IMR-90 (cell line): ENCODE measurements at regions not wholly inside any gene's neighbourhood (a gene's known extent, or its start where the extent isn't known, plus 50 kb on each side); places are given as distances from the start of the nearest gene placed in this dataset.

Experiments used
- ATAC-seq: fragments of 200-7000 bp; cut with Tn5 transposase; 2 replicates; pipeline ENCODE4 v1.9.1; 2020; ENCODE audit warnings: low read depth, mild to moderate bottlenecking, moderate library complexity
- BruUV-seq: library from RNA; stranded (reverse); fragments of 400-500 nt; replicated peaks from 2 replicates; lab custom pipeline; 2021; lab: Mats Ljungman, UMichigan
- CTCF ChIA-PET: fragments of 300-600 bp; formaldehyde crosslinking; extraction: SDS; loops from one replicate; lab custom pipeline; 2021; ENCODE audit warnings: antibody characterized with exemption; lab: Yijun Ruan, JAX
- POLR2A ChIA-PET: fragments of 300-600 bp; sonication (Branson Sonifier 250); formaldehyde crosslinking; loops from one replicate; lab custom pipeline; 2022; ENCODE audit warnings: antibody characterized with exemption; ENCODE audit not compliant: unreplicated experiment; lab: Charles Lee
- DNase-seq: peaks from one replicate; pipeline ENCODE4 v3.0.0; 2013
- H2AFZ ChIP-seq: replicated peaks from 2 replicates; pipeline ENCODE3; 2013; ENCODE audit warnings: low read length, mild to moderate bottlenecking; ENCODE audit not compliant: poor library complexity
- H2AK5ac ChIP-seq: 2 replicates; pipeline ENCODE4 v1.6.1; 2013; ENCODE audit warnings: low read depth, low read length, inconsistent platforms
- H2AK9ac ChIP-seq: replicated peaks from 2 replicates; pipeline ENCODE3; 2013; ENCODE audit warnings: mild to moderate bottlenecking, low read depth, low read length, moderate library complexity; ENCODE audit not compliant: poor library complexity
- H2BK120ac ChIP-seq: 2 replicates; pipeline ENCODE4 v1.6.1; 2013; ENCODE audit warnings: low read depth, low read length, inconsistent platforms
- H2BK15ac ChIP-seq: 3 replicates; pipeline ENCODE4 v1.6.1; 2013; ENCODE audit warnings: low read depth, low read length, inconsistent platforms
- H2BK20ac ChIP-seq: 2 replicates; pipeline ENCODE4 v1.6.1; 2013; ENCODE audit warnings: low read depth, mild to moderate bottlenecking, inconsistent platforms, low read length, moderate library complexity
- H2BK5ac ChIP-seq: 2 replicates; pipeline ENCODE4 v1.6.1; 2013; ENCODE audit warnings: mild to moderate bottlenecking, low read depth, low read length, inconsistent platforms; ENCODE audit not compliant: poor library complexity, severe bottlenecking
- H3K14ac ChIP-seq: replicated peaks from 2 replicates; pipeline ENCODE4 v1.6.1; 2013; ENCODE audit warnings: low read depth, low read length, inconsistent platforms
- H3K18ac ChIP-seq: 2 replicates; pipeline ENCODE4 v1.6.1; 2013; ENCODE audit warnings: low read depth, low read length, control low read depth
- H3K23ac ChIP-seq: 2 replicates; pipeline ENCODE4 v1.6.1; 2013; ENCODE audit warnings: low read depth, low read length, inconsistent platforms
- H3K27ac ChIP-seq: 2 replicates; pipeline ENCODE4 v1.5.1; 2013; ENCODE audit warnings: mild to moderate bottlenecking, control low read depth, low read length; ENCODE audit not compliant: insufficient read depth
- H3K27me3 ChIP-seq: 2 replicates; pipeline ENCODE4 v1.6.1; 2013; ENCODE audit warnings: low read length; ENCODE audit not compliant: control insufficient read depth, insufficient read depth
- H3K36me3 ChIP-seq: 2 replicates; pipeline ENCODE4 v1.6.1; 2013; ENCODE audit warnings: low read length, mixed read lengths; ENCODE audit not compliant: control insufficient read depth, insufficient read depth
- H3K4ac ChIP-seq: 2 replicates; pipeline ENCODE4 v1.6.1; 2013; ENCODE audit warnings: low read depth, low read length, inconsistent platforms
- H3K4me1 ChIP-seq: 2 replicates; pipeline ENCODE4 v1.6.1; 2013; ENCODE audit warnings: low read length, mixed read lengths; ENCODE audit not compliant: control insufficient read depth, insufficient read depth
- H3K4me2 ChIP-seq: 2 replicates; pipeline ENCODE4 v1.6.1; 2013; ENCODE audit warnings: low read depth, mild to moderate bottlenecking, control low read depth, low read length, moderate library complexity
- H3K4me3 ChIP-seq: 2 replicates; pipeline ENCODE4 v1.5.1; 2013; ENCODE audit warnings: low read depth, mild to moderate bottlenecking, control low read depth, low read length, moderate library complexity; ENCODE audit not compliant: insufficient read depth
- H3K56ac ChIP-seq: 2 replicates; pipeline ENCODE4 v1.6.1; 2013; ENCODE audit warnings: low read length, inconsistent platforms; ENCODE audit not compliant: insufficient read depth; ENCODE audit errors: extremely low read depth
- H3K79me1 ChIP-seq, 2 experiments: 2 replicates each; pipeline ENCODE4 v1.6.1; 2013; ENCODE audit warnings: low read length in 2 of 2, inconsistent platforms in 1 of 2, low read depth in 1 of 2
- H3K9ac ChIP-seq: 2 replicates; pipeline ENCODE4 v1.6.1; 2013; ENCODE audit warnings: low read depth, low read length, control low read depth
- H3K9me1 ChIP-seq: 2 replicates; pipeline ENCODE4 v1.6.1; 2013; ENCODE audit warnings: low read length, inconsistent platforms; ENCODE audit not compliant: insufficient read depth
- H3K9me3 ChIP-seq: 2 replicates; pipeline ENCODE4 v1.6.1; 2013; ENCODE audit warnings: low read length; ENCODE audit not compliant: control insufficient read depth, insufficient read depth
- H4K20me1 ChIP-seq: 2 replicates; pipeline ENCODE4 v1.6.1; 2013; ENCODE audit warnings: low read length, inconsistent platforms; ENCODE audit not compliant: insufficient read depth
- H4K5ac ChIP-seq: 2 replicates; pipeline ENCODE4 v1.6.1; 2013; ENCODE audit warnings: mild to moderate bottlenecking, low read depth, low read length, control low read depth
- H4K8ac ChIP-seq, 2 experiments: 2 replicates each; pipeline ENCODE4 v1.6.1; 2013; ENCODE audit warnings: low read depth in 2 of 2, low read length in 2 of 2, control low read depth in 1 of 2, inconsistent platforms in 1 of 2
- H4K91ac ChIP-seq: 2 replicates; pipeline ENCODE4 v1.6.1; 2013; ENCODE audit warnings: low read depth, low read length, inconsistent platforms; ENCODE audit not compliant: insufficient read depth
- BHLHE40 ChIP-seq: fragments of 150-350 bp; IDR thresholded peaks from 2 replicates; pipeline ENCODE4 v1.6.1; 2016; ENCODE audit warnings: mild to moderate bottlenecking, low read depth, low read length
- CEBPB ChIP-seq: IDR thresholded peaks from 2 replicates; pipeline ENCODE4 v1.6.1; 2012; ENCODE audit warnings: low read depth, low read length, improper control_type of control experiment
- ELK1 ChIP-seq: fragments of 150-350 bp; IDR thresholded peaks from 2 replicates; pipeline ENCODE4 v1.6.1; 2016; ENCODE audit warnings: low read depth, mild to moderate bottlenecking, low read length, moderate library complexity, borderline replicate concordance
- NFE2L2 ChIP-seq: fragments of 150-350 bp; IDR thresholded peaks from 2 replicates; pipeline ENCODE4 v1.6.1; 2016; ENCODE audit warnings: low read depth, mild to moderate bottlenecking, low read length
- SMC3 ChIP-seq: fragments of 150-350 bp; IDR thresholded peaks from 2 replicates; pipeline ENCODE4 v1.6.1; 2016; ENCODE audit warnings: low read depth, mild to moderate bottlenecking, antibody characterized with exemption, low read length, moderate library complexity
- WGBS, 2 experiments: methylation state at CpG; one replicate each; pipeline versions ENCODE4 v1.1.5 to v1.1.7; 2013; ENCODE audit warnings: missing lambda C conversion rate in 2 of 2; ENCODE audit not compliant: insufficient read length in 1 of 2; ENCODE audit errors: extremely low coverage in 2 of 2; 5-methylcytosine and 5-hydroxymethylcytosine counted together
- dilution Hi-C: fragments of 300-500 bp; cut with HindIII; formaldehyde crosslinking; loops from one replicate; pipeline ENCODE4 v1.14.3; 2018; ENCODE audit warnings: low sequenced_read_pairs; ENCODE audit not compliant: unreplicated experiment
- in situ Hi-C: fragments of 300-500 bp; cut with MboI; formaldehyde crosslinking; loops from 3 replicates; pipeline ENCODE4 v1.14.3; 2019; ENCODE audit warnings: low sequenced_read_pairs, inconsistent platforms, mixed read lengths
- intact Hi-C: fragments of 100-400 bp; cut with micrococcal nuclease; formaldehyde crosslinking; loops from 2 replicates; pipeline ENCODE4 v1.10.0; 2022
- TF ChIP-seq, protein P1 (sequence below): fragments of 150-350 bp; IDR thresholded peaks from 2 replicates; pipeline ENCODE4 v1.6.1; 2017; ENCODE audit warnings: mild to moderate bottlenecking, antibody characterized with exemption, low read length, low read depth
- TF ChIP-seq, protein P2 (sequence below): conservative IDR thresholded peaks from 2 replicates; pipeline ENCODE4 v1.5.1; 2012; ENCODE audit warnings: mild to moderate bottlenecking, low read depth, low read length, improper control_type of control experiment

GRCh38 chr10:121137533-121137932, 286.4 kb downstream of the WDR11 start:
- H4K5ac ChIP-seq = no peak overlapping the region
- no peak for DNase-seq
- H3K4me2 ChIP-seq = no peak overlapping the region
- no peak overlapping the region for H4K91ac ChIP-seq
- H3K9me1 ChIP-seq = no peaks in the 10 kb centered on the region
- in situ Hi-C loops (no loop called here), intact Hi-C loops (no loop called here), dilution Hi-C loops (no loop called here)
- H3K9me3 ChIP-seq = peaks cover 37% of the 10 kb centered on the region
- H3K27ac ChIP-seq = no peak overlapping the region
- H2BK15ac ChIP-seq = no peak overlapping the region
- POLR2A ChIA-PET = no interaction called here
- H4K20me1 ChIP-seq = no peaks in the 10 kb centered on the region
- no peak overlapping the region for H3K4me3 ChIP-seq
- ATAC-seq = no peak
- no peaks in the 10 kb centered on the region for H3K4me1 ChIP-seq
- H3K79me1 ChIP-seq = no peaks in the 10 kb centered on the region
- no peak overlapping the region for H3K23ac ChIP-seq
- H3K14ac ChIP-seq = no peak overlapping the region
- CTCF ChIA-PET = interaction anchor here (0.6 kb wide), 1 partner anchor 90 kb away, joined by 3 read pairs; no protein-coding TSS in a partner anchor
- no peak overlapping the region for H2BK120ac ChIP-seq
- H2AK9ac ChIP-seq = no peak overlapping the region
- H3K18ac ChIP-seq = no peak overlapping the region
- H3K56ac ChIP-seq = no peak overlapping the region
- H3K4ac ChIP-seq = no peak overlapping the region
- no CpG with 5 or more reads among the region's 1 CpG for WGBS, 2 experiments
- H2BK5ac ChIP-seq = no peak overlapping the region
- no peak overlapping the region for H3K9ac ChIP-seq
- no peaks in the 10 kb centered on the region for H3K27me3 ChIP-seq
- no TSS peak for BruUV-seq
- TF ChIP-seq NFE2L2 (no peak), ELK1 (no peak), SMC3 (no peak), CEBPB (no peak), BHLHE40 (no peak)
- TF ChIP-seq, protein P1, sequence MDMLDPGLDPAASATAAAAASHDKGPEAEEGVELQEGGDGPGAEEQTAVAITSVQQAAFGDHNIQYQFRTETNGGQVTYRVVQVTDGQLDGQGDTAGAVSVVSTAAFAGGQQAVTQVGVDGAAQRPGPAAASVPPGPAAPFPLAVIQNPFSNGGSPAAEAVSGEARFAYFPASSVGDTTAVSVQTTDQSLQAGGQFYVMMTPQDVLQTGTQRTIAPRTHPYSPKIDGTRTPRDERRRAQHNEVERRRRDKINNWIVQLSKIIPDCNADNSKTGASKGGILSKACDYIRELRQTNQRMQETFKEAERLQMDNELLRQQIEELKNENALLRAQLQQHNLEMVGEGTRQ = no peak
- TF ChIP-seq, protein P2, sequence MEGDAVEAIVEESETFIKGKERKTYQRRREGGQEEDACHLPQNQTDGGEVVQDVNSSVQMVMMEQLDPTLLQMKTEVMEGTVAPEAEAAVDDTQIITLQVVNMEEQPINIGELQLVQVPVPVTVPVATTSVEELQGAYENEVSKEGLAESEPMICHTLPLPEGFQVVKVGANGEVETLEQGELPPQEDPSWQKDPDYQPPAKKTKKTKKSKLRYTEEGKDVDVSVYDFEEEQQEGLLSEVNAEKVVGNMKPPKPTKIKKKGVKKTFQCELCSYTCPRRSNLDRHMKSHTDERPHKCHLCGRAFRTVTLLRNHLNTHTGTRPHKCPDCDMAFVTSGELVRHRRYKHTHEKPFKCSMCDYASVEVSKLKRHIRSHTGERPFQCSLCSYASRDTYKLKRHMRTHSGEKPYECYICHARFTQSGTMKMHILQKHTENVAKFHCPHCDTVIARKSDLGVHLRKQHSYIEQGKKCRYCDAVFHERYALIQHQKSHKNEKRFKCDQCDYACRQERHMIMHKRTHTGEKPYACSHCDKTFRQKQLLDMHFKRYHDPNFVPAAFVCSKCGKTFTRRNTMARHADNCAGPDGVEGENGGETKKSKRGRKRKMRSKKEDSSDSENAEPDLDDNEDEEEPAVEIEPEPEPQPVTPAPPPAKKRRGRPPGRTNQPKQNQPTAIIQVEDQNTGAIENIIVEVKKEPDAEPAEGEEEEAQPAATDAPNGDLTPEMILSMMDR = no peak
- H2BK20ac ChIP-seq = no peak overlapping the region
- no peak overlapping the region for H2AFZ ChIP-seq
- H3K36me3 ChIP-seq = no peaks in the 10 kb centered on the region
- H2AK5ac ChIP-seq = no peak overlapping the region
- H4K8ac ChIP-seq = no peak overlapping the region
